ENCODE measurements at regions not wholly inside any gene's neighbourhood (a gene's known extent, or its start where the extent isn't known, plus 50 kb on each side); places are given as distances from the start of the nearest gene placed in this dataset.

GRCh38 chr5:125743939-125744338, 679.3 kb upstream of the GRAMD2B start:
- intact Hi-C loops (cut with micrococcal nuclease), result no loop called here

GRCh38 chr5:125746917-125747316, 676.3 kb upstream of the GRAMD2B start:
- Mint-ChIP-seq H3K27ac (no peak overlapping the region), H3K27me3 (no peaks in the 10 kb centered on the region), H3K9me3 (peaks cover 0 to 20% (median 5%) of the 10 kb centered on the region in 11 donors), H3K4me3 (no peak overlapping the region), H3K36me3 (no peaks in the 10 kb centered on the region), H3K4me1 (no peaks in the 10 kb centered on the region)
- H3K27me3 ChIP-seq (ENCODE audit: control insufficient read depth in 2 of 2, insufficient read depth in 2 of 2, low read length in 2 of 2), result no peaks in the 10 kb centered on the region
- intact Hi-C loops (cut with micrococcal nuclease), result no loop called here
- peaks cover 0 to 8% (median 0%) of the 10 kb centered on the region in 3 experiments for H3K9me3 ChIP-seq (ENCODE audit: control insufficient read depth in 2 of 3, low read length in 3 of 3)
- H3K36me3 ChIP-seq (ENCODE audit: control insufficient read depth in 2 of 3, insufficient read depth in 3 of 3, low read length in 3 of 3), result no peaks in the 10 kb centered on the region
- no peak for DNase-seq
- ChIA-PET CTCF (no interaction called here), POLR2A (no interaction called here)
- no peaks in the 10 kb centered on the region for H3K4me1 ChIP-seq (ENCODE audit: control insufficient read depth in 2 of 2, insufficient read depth in 2 of 2, low read length in 2 of 2)
- H3K27ac ChIP-seq (ENCODE audit: low read depth, low read length), result no peak overlapping the region
- no peak overlapping the region for H3K4me3 ChIP-seq (ENCODE audit: low read length)
- no peak for ATAC-seq

More at GRCh38 chr5:125743939-125744338, 679.3 kb upstream of the GRAMD2B start:
- ATAC-seq (no peak), DNase-seq (no peak)
- Histone ChIP-seq H3K4me3 (ENCODE audit: low read length) (no peak overlapping the region), H3K36me3 (ENCODE audit: control insufficient read depth in 2 of 3, insufficient read depth in 3 of 3, low read length in 3 of 3) (no peaks in the 10 kb centered on the region), H3K27me3 (ENCODE audit: control insufficient read depth in 2 of 2, insufficient read depth in 2 of 2, low read length in 2 of 2) (no peaks in the 10 kb centered on the region), H3K9me3 (ENCODE audit: control insufficient read depth in 2 of 3, low read length in 3 of 3) (peaks cover 0 to 8% (median 0%) of the 10 kb centered on the region in 3 experiments), H3K27ac (ENCODE audit: low read depth, low read length) (no peak overlapping the region), H3K4me1 (ENCODE audit: control insufficient read depth in 2 of 2, insufficient read depth in 2 of 2, low read length in 2 of 2) (no peaks in the 10 kb centered on the region)
- Mint-ChIP-seq H3K27ac (no peak overlapping the region), H3K27me3 (no peaks in the 10 kb centered on the region), H3K4me1 (no peaks in the 10 kb centered on the region), H3K4me3 (no peak overlapping the region), H3K36me3 (no peaks in the 10 kb centered on the region), H3K9me3 (peaks cover 0 to 27% (median 8%) of the 10 kb centered on the region in 11 donors)
- ChIA-PET POLR2A (no interaction called here), CTCF (no interaction called here)

GRCh38 chr5:125750147-125750860, 672.9 kb upstream of the GRAMD2B start:
- Mint-ChIP-seq H3K4me3 (no peak overlapping the region), H3K36me3 (no peaks in the 10 kb centered on the region), H3K4me1 (no peaks in the 10 kb centered on the region), H3K27ac (no peak overlapping the region), H3K27me3 (no peaks in the 10 kb centered on the region), H3K9me3 (peaks cover 0 to 10% (median 0%) of the 10 kb centered on the region in 11 donors)
- Histone ChIP-seq H3K4me3 (ENCODE audit: low read length) (no peak overlapping the region), H3K36me3 (ENCODE audit: control insufficient read depth in 2 of 3, insufficient read depth in 3 of 3, low read length in 3 of 3) (no peaks in the 10 kb centered on the region), H3K27me3 (ENCODE audit: control insufficient read depth in 2 of 2, insufficient read depth in 2 of 2, low read length in 2 of 2) (no peaks in the 10 kb centered on the region), H3K9me3 (ENCODE audit: control insufficient read depth in 2 of 3, low read length in 3 of 3) (no peaks in the 10 kb centered on the region), H3K27ac (ENCODE audit: low read depth, low read length) (no peak overlapping the region), H3K4me1 (ENCODE audit: control insufficient read depth in 2 of 2, insufficient read depth in 2 of 2, low read length in 2 of 2) (no peaks in the 10 kb centered on the region)
- no peak for DNase-seq
- ATAC-seq, result no peak
- ChIA-PET CTCF (no interaction called here), POLR2A (no interaction called here)
- intact Hi-C loops (cut with micrococcal nuclease), result no loop called here

- Mint-ChIP-seq H3K9me3 (peaks cover 0 to 10% (median 0%) of the 10 kb centered on the region in 11 donors), H3K27ac (no peak overlapping the region), H3K27me3 (no peaks in the 10 kb centered on the region), H3K36me3 (no peaks in the 10 kb centered on the region), H3K4me3 (no peak overlapping the region), H3K4me1 (no peaks in the 10 kb centered on the region)
- no peaks in the 10 kb centered on the region for H3K4me1 ChIP-seq (ENCODE audit: control insufficient read depth in 2 of 2, insufficient read depth in 2 of 2, low read length in 2 of 2)
- no peaks in the 10 kb centered on the region for H3K27me3 ChIP-seq (ENCODE audit: control insufficient read depth in 2 of 2, insufficient read depth in 2 of 2, low read length in 2 of 2)
- no peak overlapping the region for H3K4me3 ChIP-seq (ENCODE audit: low read length)
- H3K9me3 ChIP-seq (ENCODE audit: control insufficient read depth in 2 of 3, low read length in 3 of 3), result no peaks in the 10 kb centered on the region
- DNase-seq (no peak), ATAC-seq (no peak)
- H3K27ac ChIP-seq (ENCODE audit: low read depth, low read length), result no peak overlapping the region
- intact Hi-C loops (cut with micrococcal nuclease), result no loop called here
- no peaks in the 10 kb centered on the region for H3K36me3 ChIP-seq (ENCODE audit: control insufficient read depth in 2 of 3, insufficient read depth in 3 of 3, low read length in 3 of 3)
- CTCF ChIA-PET, result no interaction called here
- POLR2A ChIA-PET, result no interaction called here
Measured at GRCh38 chr5:125750861-125751186, 672.4 kb upstream of the GRAMD2B start.

- Mint-ChIP-seq H3K27me3 (no peaks in the 10 kb centered on the region), H3K9me3 (peaks cover 0 to 10% (median 5%) of the 10 kb centered on the region in 11 donors), H3K27ac (no peak overlapping the region), H3K36me3 (no peaks in the 10 kb centered on the region), H3K4me3 (no peak overlapping the region), H3K4me1 (no peaks in the 10 kb centered on the region)
- Histone ChIP-seq H3K36me3 (ENCODE audit: control insufficient read depth in 2 of 3, insufficient read depth in 3 of 3, low read length in 3 of 3) (no peaks in the 10 kb centered on the region), H3K4me3 (ENCODE audit: low read length) (no peak overlapping the region), H3K9me3 (ENCODE audit: control insufficient read depth in 2 of 3, low read length in 3 of 3) (no peaks in the 10 kb centered on the region), H3K27me3 (ENCODE audit: control insufficient read depth in 2 of 2, insufficient read depth in 2 of 2, low read length in 2 of 2) (no peaks in the 10 kb centered on the region), H3K27ac (ENCODE audit: low read depth, low read length) (no peak overlapping the region), H3K4me1 (ENCODE audit: control insufficient read depth in 2 of 2, insufficient read depth in 2 of 2, low read length in 2 of 2) (no peaks in the 10 kb centered on the region)
- DNase-seq (no peak), ATAC-seq (no peak)
- intact Hi-C loops (cut with micrococcal nuclease), result no loop called here
- POLR2A ChIA-PET, result no interaction called here
- CTCF ChIA-PET, result no interaction called here
Measured at GRCh38 chr5:125756456-125756855, 666.8 kb upstream of the GRAMD2B start.

GRCh38 chr5:125766706-125767105, 656.5 kb upstream of the GRAMD2B start:
- no peak overlapping the region for H3K27ac ChIP-seq (ENCODE audit: low read depth, low read length)
- no peak for ATAC-seq
- no peak overlapping the region for H3K4me3 ChIP-seq (ENCODE audit: low read length)
- no peaks in the 10 kb centered on the region for H3K9me3 ChIP-seq (ENCODE audit: control insufficient read depth in 2 of 3, low read length in 3 of 3)
- intact Hi-C loops (cut with micrococcal nuclease), result no loop called here
- no peak overlapping the region for H3K4me3 Mint-ChIP-seq
- no peaks in the 10 kb centered on the region for H3K4me1 ChIP-seq (ENCODE audit: control insufficient read depth in 2 of 2, insufficient read depth in 2 of 2, low read length in 2 of 2)
- peaks cover 0 to 38% (median 4%) of the 10 kb centered on the region in 11 donors for H3K9me3 Mint-ChIP-seq
- H3K27me3 Mint-ChIP-seq, result no peaks in the 10 kb centered on the region
- H3K27ac Mint-ChIP-seq, result no peak overlapping the region
- no peak for DNase-seq
- no peaks in the 10 kb centered on the region for H3K27me3 ChIP-seq (ENCODE audit: control insufficient read depth in 2 of 2, insufficient read depth in 2 of 2, low read length in 2 of 2)
- CTCF ChIA-PET, result no interaction called here
- no peaks in the 10 kb centered on the region for H3K36me3 ChIP-seq (ENCODE audit: control insufficient read depth in 2 of 3, insufficient read depth in 3 of 3, low read length in 3 of 3)
- no peaks in the 10 kb centered on the region for H3K36me3 Mint-ChIP-seq
- POLR2A ChIA-PET, result no interaction called here
- no peaks in the 10 kb centered on the region for H3K4me1 Mint-ChIP-seq

GRCh38 chr5:125775896-125776295, 647.3 kb upstream of the GRAMD2B start:
- Histone ChIP-seq H3K27ac (ENCODE audit: low read depth, low read length) (no peak overlapping the region), H3K4me3 (ENCODE audit: low read length) (no peak overlapping the region), H3K9me3 (ENCODE audit: control insufficient read depth in 2 of 3, low read length in 3 of 3) (no peaks in the 10 kb centered on the region), H3K4me1 (ENCODE audit: control insufficient read depth in 2 of 2, insufficient read depth in 2 of 2, low read length in 2 of 2) (no peaks in the 10 kb centered on the region), H3K27me3 (ENCODE audit: control insufficient read depth in 2 of 2, insufficient read depth in 2 of 2, low read length in 2 of 2) (no peaks in the 10 kb centered on the region), H3K36me3 (ENCODE audit: control insufficient read depth in 2 of 3, insufficient read depth in 3 of 3, low read length in 3 of 3) (no peaks in the 10 kb centered on the region)
- H3K9me3 Mint-ChIP-seq, result peaks cover 0 to 9% (median 2%) of the 10 kb centered on the region in 11 donors
- H3K27me3 Mint-ChIP-seq, result no peaks in the 10 kb centered on the region
- no peak overlapping the region for H3K4me3 Mint-ChIP-seq
- ChIA-PET POLR2A (no interaction called here), CTCF (no interaction called here)
- no peak for DNase-seq
- intact Hi-C loops (cut with micrococcal nuclease), result no loop called here
- no peak for ATAC-seq
- no peaks in the 10 kb centered on the region for H3K36me3 Mint-ChIP-seq
- no peak overlapping the region for H3K27ac Mint-ChIP-seq
- no peaks in the 10 kb centered on the region for H3K4me1 Mint-ChIP-seq

Data from naive thymus-derived CD4-positive, alpha-beta T cell (primary cell).